HT-29 (cell line): ENCODE measurements at regions not wholly inside any gene's neighbourhood (a gene's known extent, or its start where the extent isn't known, plus 50 kb on each side); places are given as distances from the start of the nearest gene placed in this dataset.

ENCODE experiments used
- DNase-seq: peaks from one replicate; pipeline ENCODE4 v3.0.0-alpha.2; 2015; ENCODE audit warnings: low spot score

DNA sequence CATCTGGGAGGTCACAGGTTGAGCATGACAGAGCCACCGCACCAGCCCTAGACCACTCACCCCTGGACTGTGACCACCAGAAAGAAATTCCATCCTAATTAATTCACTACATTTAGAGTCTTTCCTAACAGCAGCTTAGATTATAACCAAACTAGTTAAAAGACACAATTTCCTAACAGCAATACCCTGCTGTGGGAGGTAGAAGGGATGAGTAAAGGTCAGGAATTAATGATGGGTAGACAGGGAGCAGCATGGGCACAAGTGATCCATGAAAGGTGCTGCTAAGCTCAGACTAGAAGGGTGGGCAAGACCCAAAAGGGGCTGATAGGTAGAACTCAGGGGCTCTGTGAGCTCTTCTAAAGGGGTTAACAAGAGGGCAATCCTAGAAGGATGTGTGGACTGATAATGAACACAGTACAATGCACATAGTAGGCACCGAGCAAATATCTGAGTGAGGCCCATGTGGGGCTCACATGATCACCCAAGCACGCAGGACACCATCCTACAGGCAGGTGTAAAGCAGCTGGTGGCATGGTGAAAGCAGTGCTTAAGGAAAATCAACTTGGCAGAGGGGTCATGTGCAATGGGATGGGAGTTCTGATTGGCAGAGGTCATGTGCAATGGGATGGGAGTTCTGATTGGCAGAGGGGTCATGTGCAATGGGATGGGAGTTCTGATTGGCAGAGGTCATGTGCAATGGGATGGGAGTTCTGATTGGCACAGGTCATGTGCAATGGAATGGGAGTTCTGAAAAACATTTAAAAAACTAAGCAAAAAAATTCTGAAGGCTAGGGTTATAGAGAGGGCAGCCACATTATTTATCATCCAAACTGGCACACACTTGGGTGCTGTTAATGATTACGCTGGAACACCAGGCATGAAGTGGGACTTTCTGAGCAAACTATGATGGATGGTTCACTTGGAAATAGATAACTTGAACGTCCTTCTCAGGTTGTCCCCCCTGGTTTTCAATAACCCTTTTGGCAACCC is 188.2 kb upstream of the FOXQ1 start:
- DNase-seq = no peak

DNA sequence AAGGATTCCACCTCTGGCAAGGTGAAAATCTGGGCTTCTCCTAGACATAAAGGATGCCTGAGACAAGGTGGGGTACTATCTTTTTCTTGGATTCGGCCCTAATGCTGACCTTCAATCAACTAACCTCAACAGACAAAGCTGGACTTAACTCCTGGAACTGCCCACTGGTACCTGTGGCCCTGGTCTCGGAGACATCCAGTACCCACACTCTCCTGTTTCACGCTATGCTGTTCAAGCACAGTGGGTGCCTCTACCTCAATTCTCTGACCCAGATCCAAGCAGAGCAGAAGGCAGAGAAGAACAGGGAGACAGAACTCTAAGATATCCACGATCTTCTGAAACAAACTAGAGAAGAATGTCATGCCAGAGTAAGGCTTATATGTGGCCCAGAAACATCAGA is 189.8 kb upstream of the FOXQ1 start:
- no peak for DNase-seq

DNA sequence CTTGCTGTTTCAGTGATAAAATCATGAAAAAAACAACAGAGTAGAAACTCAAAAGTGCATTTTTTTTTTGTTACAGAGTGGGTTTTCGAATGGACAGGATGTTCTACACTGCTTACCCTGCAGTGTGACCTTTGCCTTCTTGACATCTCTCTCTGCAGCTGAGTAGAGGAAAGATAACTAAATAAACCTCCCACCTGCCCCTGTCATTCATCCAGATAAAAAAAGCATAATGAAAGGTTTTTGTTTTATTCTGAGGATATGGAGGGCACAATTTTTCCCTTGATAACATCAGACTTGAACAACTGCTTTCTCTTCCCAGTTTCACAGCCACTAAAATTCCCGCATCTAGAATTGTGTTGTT is 193.6 kb upstream of the FOXQ1 start:
- DNase-seq = no peak

DNA sequence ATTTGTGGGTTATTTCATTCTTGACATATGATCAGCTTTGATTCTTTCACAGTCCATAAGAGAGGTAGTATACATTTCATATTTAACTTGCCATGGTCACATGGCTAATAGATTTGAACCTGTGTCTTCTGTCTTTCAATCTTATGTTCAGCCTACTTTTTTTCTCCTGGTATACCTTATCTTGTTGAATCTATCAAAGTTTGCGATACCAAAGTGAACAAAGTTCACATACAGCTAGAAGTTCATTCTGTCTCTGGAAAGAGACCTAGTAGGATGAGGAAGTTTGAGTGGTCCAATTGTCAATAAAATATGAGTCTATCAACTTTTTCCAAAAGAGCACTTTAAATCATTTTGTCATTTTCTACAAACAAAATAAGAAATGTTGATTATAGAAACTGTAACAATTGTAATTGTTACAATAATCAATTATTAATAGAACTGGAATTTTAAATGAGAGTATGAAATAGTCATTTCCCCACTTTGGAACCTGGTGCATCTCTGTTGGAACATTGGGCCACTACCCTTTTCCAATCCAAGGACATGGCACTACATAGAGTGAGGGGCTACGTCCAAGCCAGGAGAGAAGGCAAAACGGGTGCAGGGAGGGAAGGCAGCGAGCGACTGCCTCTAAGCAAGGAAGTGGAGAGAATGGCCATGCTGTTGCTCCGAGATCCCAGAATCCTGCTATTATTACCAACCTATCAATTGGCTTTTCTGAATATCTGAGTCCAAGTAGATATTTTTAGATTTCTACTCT is 194.2 kb upstream of the FOXQ1 start:
- DNase-seq = no peak

DNA sequence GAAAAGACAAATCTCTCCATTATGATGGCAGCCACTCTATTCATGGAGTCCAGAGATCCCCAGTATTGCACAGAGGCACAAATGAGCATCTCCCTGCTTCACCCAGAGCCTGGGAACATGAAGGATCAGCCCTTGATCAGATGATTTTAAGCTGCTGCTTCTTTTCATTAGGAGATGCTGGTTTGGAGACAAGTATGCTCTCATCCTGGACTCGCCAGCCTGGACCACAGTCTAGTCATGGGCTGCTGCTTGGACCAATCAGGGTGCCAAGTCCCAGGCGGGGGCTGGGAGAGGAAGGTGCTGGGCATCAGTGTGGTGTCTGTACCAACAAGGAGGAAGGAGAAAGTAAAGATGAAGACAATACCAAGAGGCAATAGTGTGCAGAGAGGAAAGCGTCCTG is 195.7 kb upstream of the FOXQ1 start:
- DNase-seq = no peak

DNA sequence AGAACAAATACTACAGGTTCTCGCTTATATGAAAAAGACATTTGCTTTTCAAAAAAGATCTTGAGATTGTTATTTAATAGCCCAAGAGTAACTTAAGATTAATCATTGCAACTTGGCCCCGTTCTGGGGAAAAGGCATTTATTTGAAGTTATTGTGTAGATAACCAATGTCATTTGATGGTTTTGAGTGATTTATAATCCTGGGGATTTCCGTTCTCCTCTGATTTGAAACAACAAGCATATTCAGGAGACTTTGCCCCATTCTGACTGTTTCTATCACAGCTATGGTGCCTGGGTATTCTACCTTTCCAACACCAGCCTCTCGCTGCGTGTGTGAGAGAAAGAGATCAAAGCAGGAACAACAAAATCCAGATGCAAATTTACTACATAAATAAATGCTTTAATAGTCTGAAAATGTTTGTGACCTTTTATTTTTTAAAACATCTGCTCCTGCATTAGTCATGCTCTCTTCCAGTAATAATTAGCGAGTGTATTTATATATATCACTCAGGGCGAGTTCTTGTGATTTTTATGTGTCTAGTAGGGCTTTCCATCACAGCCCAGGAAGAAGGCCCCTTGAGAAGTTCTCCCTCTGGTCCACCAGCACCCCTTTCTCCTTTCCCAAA is 197.9 kb upstream of the FOXQ1 start:
- DNase-seq = no peak

DNA sequence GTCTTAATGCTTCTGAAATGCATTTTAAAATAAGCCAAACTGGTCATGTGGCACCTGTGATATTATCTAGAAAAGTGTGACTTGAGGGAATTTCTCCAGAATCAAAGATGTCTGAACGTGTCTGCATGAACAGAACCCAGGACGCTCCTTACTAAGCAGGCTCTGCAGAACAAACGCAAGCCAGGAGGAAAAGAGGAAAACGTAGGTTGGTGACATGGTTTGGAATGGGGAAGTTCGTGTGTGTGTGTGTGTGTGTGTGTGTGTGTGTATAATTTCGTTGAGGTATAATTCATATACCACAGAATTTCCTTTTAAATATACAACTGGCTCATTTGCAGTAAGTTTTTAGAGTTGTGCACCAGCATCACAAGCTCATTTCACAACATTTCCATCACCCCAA is 200.5 kb upstream of the FOXQ1 start:
- DNase-seq = no peak

DNA sequence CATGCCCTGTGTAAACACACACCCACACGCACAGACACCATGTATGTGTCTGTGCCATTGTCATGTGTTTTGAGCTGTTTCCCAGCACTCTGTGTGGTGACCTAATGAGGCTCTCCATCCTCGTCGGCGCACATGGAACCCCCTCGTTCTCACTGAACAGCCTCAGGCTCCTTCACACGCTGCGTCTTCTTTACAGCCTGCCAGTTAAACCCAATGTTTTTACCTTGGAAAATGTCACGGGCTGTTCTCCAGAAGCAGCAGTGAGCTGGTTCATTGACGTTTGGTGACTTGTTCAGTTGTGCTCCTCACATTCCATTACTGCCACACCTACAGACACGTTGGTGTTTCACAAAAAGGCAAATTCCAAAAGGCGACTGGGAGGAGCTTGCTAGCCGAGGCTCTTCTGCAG is 201.0 kb upstream of the FOXQ1 start:
- peak; percentile 52 for DNase-seq

DNA sequence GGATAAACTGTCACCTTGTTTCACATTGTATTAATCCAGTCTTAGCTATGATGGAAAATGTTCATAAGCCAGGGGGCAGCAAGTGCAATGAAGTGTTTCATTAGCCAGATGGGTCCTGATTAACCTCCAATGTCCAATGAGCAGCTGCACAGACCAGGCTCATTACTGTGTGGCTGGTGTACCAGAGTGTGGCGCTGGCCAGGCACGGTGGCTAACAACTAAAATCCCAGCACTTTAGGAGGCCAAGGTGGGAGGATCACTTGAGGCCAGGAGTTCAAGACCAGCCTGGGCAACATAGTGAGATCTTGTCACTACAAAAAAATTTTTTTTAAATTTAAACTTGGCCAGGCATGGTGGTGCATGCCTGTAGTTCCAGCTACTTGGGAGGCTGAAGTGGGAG is 201.7 kb upstream of the FOXQ1 start:
- DNase-seq = peak; percentile 53

DNA sequence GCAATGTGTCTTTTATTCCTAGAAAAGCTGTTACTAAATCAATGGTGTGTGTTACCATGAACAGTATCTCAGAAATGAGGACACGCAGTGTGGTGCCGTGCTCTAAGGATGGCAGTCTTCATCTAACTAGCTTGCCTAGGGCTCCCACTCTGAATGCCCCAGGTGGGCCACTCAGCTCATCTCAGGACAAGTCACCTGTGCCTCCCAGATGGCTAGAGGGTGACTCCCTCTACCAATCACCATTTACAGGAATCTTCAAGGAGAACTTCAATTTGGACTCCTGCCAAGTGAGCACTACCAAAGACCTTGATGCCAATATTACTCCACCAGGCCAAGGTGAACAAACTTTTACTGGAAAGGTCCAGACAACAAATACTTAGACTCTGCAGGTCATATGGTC is 202.8 kb upstream of the FOXQ1 start:
- DNase-seq = no peak

DNA sequence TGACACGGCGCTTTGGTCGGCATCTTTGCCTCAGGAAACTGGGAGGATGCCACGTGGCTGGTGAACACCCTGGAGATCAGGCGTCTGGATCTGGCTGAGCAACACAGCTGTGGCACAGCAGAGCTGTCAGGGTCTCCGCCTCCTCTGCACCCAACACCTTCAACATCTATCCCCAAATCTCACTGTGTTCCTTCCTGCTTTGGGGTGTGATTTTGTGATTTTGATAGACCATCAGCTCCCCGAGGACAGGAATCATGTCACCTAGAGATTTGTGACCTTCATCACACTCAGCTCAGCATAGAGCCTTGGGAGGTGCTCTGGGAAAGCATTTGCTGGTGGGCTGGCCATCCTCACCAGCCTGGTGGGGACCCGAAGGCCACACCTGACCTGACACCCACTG is 203.7 kb upstream of the FOXQ1 start:
- no peak for DNase-seq

DNA sequence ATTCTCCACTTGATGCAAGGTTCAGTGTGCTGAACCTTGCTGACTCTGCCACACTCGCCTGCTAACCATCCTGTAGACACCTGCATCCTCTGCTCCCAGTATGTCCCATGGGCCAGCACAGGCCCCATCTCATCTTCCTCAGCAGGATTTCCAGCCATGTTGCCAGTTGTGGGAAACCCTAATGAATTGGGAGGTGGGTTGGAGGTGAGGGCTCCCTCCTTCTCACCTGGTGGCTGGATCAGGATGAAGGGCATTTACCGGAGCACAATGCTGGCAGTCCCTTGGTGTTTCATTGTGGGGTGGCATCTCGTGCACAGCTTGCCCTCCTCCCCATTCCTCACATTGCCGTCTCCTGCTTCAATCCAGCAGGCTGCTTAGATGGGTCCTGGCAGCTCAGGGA is 204.3 kb upstream of the FOXQ1 start:
- DNase-seq = no peak

DNA sequence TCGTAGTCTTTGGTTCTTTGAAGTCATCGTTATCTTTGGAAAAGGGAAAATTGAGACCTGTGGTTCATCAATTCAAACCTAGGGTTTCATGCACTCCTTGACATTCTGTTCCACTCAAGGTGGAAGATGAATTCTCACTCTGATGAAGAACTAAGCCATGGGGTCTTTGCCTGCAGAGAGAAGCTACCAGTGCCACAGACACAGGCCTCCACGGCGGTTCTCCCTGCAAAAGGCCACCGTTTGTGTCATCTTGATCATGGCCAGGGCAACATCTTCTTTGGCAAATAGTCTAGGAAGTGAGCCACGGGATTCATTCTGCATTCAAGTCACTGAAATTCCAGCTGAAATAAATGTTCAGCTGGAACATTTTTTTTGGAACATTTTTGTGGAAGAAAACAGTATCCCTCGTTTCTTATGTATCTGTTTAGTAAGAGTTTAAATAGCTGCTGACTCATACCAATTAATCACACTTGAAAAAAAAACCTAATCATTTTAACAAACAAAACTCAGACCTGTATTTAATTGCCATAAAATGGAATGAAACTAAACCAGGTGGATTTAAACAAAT is 206.0 kb upstream of the FOXQ1 start:
- no peak for DNase-seq

DNA sequence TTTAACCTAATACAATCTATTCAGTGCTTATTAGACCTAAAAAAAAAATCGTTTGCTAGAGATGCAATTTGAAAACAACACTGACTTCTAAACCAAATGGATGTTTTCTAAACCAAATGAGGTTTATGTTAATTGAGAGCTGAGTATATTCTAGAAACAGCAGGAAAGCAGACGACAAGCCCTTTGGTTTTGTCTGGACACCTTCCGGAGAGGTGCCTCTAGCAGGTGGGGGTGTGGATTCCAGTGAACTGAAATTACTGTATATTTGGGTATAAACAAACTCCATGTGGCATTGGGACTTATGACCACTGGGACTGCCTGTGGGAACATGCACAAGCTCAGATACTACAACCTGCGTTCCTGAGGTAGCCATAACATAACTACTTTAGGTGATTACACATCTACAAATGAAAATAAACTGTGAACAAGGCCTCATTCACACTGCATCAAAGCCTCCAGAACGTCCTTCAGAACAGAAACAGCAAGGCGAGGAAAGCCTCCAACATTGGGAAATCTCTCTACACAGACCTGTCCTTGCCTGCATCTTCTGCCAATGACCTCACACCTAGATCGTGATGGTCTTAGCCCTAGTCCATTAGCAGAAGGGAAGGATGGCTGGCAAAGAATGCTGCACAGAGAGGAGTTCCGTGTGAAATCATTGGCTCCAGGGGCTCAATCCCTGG is 206.8 kb upstream of the FOXQ1 start:
- no peak for DNase-seq

DNA sequence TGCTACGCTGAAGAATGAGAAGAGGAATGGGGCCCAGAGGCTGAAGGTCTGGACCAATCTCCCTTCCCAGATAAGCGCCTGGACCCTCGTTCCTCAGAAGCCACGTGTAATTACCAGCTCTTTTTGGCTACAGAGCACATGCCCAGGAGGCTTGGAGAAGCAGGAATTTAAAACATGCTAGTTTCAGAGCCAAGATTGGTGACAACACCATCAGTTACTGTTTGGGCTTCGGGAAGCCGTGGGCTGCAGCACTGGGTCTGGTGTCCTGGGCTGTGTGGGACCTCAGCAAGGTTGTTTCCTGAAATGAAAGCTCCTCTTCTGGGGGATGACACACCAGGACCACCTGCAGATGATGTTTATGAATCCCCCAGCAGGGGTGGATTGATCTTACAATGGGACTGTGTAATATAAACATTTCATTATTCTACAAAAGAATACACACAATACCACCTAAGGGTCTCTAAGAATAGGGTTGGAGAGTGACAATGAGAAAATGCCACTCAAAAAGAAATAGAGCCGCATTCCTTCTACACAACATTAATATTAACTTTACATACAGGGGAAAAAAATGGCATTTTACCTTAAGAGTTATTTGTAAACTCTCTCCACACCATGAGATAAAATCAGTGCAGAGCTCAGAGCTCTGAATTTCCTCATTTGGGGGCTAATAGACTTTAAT is 207.8 kb upstream of the FOXQ1 start:
- no peak for DNase-seq

DNA sequence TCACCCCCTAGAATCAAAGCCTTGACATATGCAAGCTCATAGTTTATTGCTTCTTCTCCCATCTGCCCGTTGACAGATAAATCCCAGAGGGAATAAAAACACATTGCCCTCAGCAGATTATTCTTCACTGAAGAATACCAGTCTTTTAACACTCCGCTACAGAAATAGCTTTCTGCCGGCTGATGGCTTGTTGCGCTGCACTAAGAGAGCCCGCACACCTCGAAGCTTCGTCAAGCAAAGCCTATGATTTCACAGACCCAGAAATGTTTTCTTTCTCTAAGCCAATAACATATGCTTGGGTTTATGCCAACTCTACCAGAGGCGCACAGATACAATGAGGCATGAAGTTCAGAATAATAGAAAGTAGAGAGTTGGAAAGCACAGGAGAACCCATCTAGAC is 208.9 kb upstream of the FOXQ1 start:
- DNase-seq = no peak

DNA sequence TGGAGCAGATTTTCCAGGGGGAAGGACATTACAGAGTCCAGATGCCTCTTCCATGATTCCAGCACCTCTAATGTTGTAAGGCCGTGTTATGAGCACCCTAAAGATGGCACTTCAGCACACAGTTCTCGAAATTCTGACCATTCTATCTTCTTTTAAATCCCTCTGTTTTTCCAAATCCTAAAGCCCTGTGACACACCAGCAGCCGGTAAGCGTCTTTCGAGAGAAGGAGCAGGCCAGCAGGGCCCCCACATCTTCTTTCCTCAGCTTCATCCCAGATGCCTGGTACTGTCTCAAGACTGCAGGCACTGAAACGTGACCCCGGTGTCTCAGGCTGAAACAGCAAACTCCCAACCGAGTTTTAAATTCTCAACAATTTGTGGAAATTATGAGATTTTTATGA is 211.6 kb upstream of the FOXQ1 start:
- no peak for DNase-seq

DNA sequence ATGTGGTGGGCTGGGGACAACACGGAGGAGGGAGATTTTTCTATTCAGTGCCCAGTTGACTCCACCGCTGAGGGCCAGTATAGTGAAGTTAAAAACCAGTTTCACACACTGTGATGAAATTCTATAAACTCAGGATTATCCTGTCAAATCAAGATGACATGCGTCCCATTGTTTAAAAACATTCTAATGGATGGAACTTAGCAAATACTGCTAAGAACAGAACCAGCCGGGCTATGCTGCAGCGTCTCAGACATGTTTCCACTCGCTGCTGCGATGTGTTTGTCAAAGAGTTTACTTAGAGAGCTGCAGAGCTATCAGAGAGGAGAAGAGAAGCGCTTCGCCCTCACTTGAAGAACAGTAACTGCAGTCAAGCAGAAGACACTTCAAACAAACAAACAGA is 212.6 kb upstream of the FOXQ1 start:
- DNase-seq = no peak

DNA sequence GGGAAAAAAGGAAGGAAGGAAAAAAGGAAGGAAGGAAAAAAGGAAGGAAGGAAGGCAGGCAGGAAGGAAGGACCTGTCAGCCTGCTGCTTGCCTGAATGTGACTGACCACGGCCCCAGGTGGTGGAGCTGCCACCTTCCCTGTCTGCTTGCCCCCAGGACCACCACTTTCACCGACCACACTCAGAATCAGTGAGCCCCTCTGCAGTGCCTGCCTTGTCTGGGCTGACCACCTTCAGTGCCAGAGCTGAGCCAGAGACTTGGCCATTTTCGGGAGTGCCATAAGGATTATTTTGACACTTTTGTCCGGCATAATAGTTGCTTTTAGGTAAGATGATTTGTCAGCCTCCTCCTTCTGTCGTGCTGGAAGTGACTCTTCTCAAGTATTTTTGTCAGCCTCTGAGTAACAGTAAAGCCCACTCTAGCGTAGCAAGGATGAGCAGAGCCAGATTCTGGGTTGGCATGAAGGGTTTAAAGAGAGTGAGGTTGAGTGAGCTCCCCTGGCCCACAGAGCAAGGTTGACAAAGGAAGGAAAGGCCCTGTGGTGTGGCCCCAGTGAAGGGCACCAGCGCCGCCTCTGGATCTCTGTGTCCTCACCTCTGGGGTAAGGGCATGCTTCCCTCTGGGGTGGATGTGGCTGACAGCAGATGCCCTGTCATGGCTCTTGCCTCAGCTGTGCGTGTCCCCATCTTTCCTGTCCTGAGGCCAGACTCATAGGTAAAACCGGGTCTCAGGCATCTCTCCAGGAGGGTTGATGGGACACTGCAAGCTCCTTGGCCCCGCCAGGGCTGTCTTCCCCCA is 214.7 kb upstream of the FOXQ1 start:
- no peak for DNase-seq

DNA sequence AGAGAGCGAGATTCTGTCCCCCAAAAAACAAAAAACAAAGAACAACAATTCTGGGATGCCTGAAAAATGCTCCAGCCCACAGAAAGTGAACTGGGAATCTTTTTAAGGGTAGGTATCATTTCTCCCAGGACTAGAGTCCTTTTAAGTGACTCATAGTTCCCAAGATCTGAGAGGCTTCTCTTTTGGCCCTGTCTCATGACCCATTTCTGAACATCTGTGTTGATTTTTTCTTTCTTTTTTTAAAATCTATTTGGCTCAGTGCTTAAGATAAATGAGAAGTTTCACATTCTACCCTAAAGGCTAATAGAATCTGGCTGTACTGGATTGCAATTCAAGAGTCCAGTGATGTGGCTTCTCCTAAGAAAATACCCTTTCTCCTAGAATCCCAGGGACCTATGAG is 217.6 kb upstream of the FOXQ1 start:
- DNase-seq = no peak
